Stomach smooth muscle (tissue), 2 donors: ENCODE measurements at regions not wholly inside any gene's neighbourhood (a gene's known extent, or its start where the extent isn't known, plus 50 kb on each side); places are given as distances from the start of the nearest gene placed in this dataset.

Source experiments
- H3K27ac ChIP-seq: one replicate; pipeline ENCODE4 v1.7.0; 2013; ENCODE audit warnings: mild to moderate bottlenecking, low read length, inconsistent platforms
- H3K27me3 ChIP-seq, 2 donors: one replicate each; pipeline ENCODE4 v1.7.0; 2013; ENCODE audit warnings: low read length in 2 of 2; ENCODE audit not compliant: insufficient read depth in 2 of 2, control insufficient read depth in 1 of 2
- H3K36me3 ChIP-seq, 2 donors: one replicate each; pipeline ENCODE4 v1.7.0; 2013; ENCODE audit warnings: low read length in 2 of 2; ENCODE audit not compliant: control insufficient read depth in 2 of 2, insufficient read depth in 2 of 2
- H3K4me1 ChIP-seq: one replicate; pipeline ENCODE4 v1.7.0; 2013; ENCODE audit warnings: low read length; ENCODE audit not compliant: control insufficient read depth, insufficient read depth
- H3K4me3 ChIP-seq, 2 donors: one replicate each; pipeline ENCODE4 v1.7.0; 2013; ENCODE audit warnings: low read length in 2 of 2
- H3K9ac ChIP-seq, 2 donors: one replicate each; pipeline ENCODE4 v1.7.0; 2013; ENCODE audit warnings: low read length in 2 of 2, mild to moderate bottlenecking in 1 of 2
- H3K9me3 ChIP-seq, 2 donors: one replicate each; pipeline ENCODE4 v1.7.0; 2013; ENCODE audit warnings: low read length in 2 of 2; ENCODE audit not compliant: control insufficient read depth in 2 of 2
- donor health status: healthy.
- donor health status: Pancreatic carcinoma.

- H3K27me3 ChIP-seq: no peaks in the 10 kb centered on the region
- H3K36me3 ChIP-seq: no peaks in the 10 kb centered on the region
- H3K27ac ChIP-seq: no peak overlapping the region
- H3K4me3 ChIP-seq: no peak overlapping the region
- no peak overlapping the region for H3K9ac ChIP-seq
- no peaks in the 10 kb centered on the region for H3K4me1 ChIP-seq
- H3K9me3 ChIP-seq: no peaks in the 10 kb centered on the region
Measured at GRCh38 chr4:180101348-180102083, 2141.7 kb upstream of the TENM3 start.

GRCh38 chr4:180103794-180104193, 2139.4 kb upstream of the TENM3 start:
- Histone ChIP-seq H3K9ac (no peak overlapping the region), H3K27ac (no peak overlapping the region), H3K27me3 (no peaks in the 10 kb centered on the region), H3K9me3 (no peaks in the 10 kb centered on the region), H3K4me3 (no peak overlapping the region), H3K4me1 (no peaks in the 10 kb centered on the region), H3K36me3 (no peaks in the 10 kb centered on the region)

GRCh38 chr4:180105362-180105761, 2137.8 kb upstream of the TENM3 start:
- Histone ChIP-seq H3K27ac (no peak overlapping the region), H3K4me3 (no peak overlapping the region), H3K27me3 (no peaks in the 10 kb centered on the region), H3K9ac (no peak overlapping the region), H3K9me3 (no peaks in the 10 kb centered on the region), H3K36me3 (no peaks in the 10 kb centered on the region), H3K4me1 (no peaks in the 10 kb centered on the region)

- Histone ChIP-seq H3K4me1 (no peaks in the 10 kb centered on the region), H3K9ac (no peak overlapping the region), H3K36me3 (no peaks in the 10 kb centered on the region), H3K4me3 (no peak overlapping the region), H3K27me3 (no peaks in the 10 kb centered on the region), H3K27ac (no peak overlapping the region), H3K9me3 (no peaks in the 10 kb centered on the region)
Measured at GRCh38 chr4:180106122-180106521, 2137.1 kb upstream of the TENM3 start.

DNA sequence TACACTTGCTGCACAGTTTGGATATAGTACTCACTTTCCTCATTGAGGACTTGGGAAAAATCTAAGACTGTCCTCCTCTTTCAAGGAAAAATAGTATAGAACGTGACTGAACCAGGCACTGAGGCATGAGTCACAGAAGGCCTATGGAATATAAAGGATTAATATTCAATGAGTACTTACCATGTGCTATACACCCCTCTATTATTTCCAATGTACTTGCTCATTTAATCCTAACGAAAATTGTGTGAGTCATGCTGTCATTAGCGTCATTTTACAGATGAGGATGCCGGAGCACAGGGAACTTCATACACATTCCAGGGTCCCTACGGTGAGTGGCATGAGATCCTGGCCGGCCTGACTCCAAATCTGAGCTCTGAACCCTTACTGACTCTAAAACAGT, 2136.2 kb upstream of the TENM3 start:
- H3K27ac ChIP-seq: no peak overlapping the region
- H3K9me3 ChIP-seq: no peaks in the 10 kb centered on the region
- H3K9ac ChIP-seq: no peak overlapping the region
- no peak overlapping the region for H3K4me3 ChIP-seq
- H3K36me3 ChIP-seq: no peaks in the 10 kb centered on the region
- H3K4me1 ChIP-seq: no peaks in the 10 kb centered on the region
- H3K27me3 ChIP-seq: no peaks in the 10 kb centered on the region

DNA sequence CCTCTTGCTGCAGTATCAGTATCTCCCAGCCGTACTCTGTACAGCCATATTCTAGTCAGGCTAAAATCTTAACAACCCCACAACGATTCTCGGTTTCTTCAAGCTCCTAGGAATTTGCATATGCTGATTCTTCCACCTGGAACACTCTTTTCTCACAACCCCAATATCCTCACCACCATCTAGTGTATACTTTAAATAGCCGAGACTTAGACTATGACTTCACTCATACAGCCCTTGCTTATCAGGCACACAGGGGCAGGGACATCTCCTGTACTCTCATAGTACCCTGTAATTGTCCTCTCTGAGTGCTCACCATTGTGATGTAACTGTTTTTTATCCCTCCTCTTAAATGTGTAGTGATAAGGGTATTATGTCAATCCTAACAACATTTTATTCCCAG, 2126.4 kb upstream of the TENM3 start:
- H3K36me3 ChIP-seq: no peaks in the 10 kb centered on the region
- H3K4me1 ChIP-seq: no peaks in the 10 kb centered on the region
- H3K4me3 ChIP-seq: no peak overlapping the region
- no peaks in the 10 kb centered on the region for H3K9me3 ChIP-seq
- no peak overlapping the region for H3K27ac ChIP-seq
- no peak overlapping the region for H3K9ac ChIP-seq
- no peaks in the 10 kb centered on the region for H3K27me3 ChIP-seq

DNA sequence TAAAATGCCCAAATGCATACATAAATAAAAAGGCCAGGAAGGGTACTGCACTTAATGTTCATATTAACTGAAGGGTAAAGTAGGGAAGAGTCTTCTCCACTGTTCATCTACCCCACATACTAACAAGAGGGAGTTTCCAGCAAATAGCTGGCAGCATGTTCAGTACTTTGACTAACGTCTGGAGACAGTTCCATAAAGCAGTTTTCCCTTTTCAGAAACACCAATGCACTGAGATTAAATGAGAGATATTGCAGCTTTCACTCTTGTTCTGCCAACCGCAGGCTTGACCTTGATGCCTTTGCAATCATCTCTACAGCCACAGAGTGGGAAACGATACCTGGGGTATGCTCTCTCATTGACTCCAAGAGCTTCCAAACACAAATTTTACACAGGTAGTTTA, 2123.1 kb upstream of the TENM3 start:
- Histone ChIP-seq H3K27ac (no peak overlapping the region), H3K4me1 (no peaks in the 10 kb centered on the region), H3K36me3 (no peaks in the 10 kb centered on the region), H3K4me3 (no peak overlapping the region), H3K9me3 (no peaks in the 10 kb centered on the region), H3K27me3 (no peaks in the 10 kb centered on the region), H3K9ac (no peak overlapping the region)

DNA sequence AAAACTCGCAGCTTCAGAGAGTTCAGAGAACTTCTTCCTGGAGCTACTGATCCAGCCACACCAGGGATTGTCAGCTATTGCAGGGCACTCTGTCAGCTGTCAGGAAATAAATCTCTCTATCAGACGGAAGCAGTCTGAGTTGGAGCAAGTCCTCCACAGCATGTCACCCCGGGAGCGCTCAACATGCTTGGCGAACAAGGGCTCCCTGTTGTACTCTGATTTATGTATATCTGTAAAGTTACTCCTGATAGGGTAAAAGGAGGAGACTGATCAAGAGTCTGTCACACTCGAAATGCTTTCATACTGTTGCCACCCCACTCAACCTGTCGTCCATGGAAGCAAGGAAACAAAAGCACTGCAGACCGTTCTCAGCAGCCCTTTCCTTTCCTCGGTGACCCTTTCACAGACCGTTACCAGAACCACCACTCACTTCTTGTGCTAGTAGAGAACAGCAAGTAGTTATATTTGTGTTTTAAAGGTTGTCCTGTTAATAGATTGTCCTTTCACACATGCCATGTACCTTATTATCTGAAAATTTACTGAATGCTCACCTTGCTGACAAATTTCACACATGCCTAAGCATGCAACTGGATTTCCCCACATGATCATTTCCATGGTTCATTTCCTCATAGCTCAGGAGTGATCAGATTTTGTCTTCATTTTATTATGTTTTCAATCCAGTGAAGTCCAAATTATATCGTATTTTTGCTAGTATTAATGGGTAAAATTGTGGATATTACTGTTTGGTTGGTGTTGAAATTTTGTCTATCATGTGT, 2108.9 kb upstream of the TENM3 start:
- no peak overlapping the region for H3K9ac ChIP-seq
- H3K4me3 ChIP-seq: no peak overlapping the region
- H3K27me3 ChIP-seq: no peaks in the 10 kb centered on the region

DNA sequence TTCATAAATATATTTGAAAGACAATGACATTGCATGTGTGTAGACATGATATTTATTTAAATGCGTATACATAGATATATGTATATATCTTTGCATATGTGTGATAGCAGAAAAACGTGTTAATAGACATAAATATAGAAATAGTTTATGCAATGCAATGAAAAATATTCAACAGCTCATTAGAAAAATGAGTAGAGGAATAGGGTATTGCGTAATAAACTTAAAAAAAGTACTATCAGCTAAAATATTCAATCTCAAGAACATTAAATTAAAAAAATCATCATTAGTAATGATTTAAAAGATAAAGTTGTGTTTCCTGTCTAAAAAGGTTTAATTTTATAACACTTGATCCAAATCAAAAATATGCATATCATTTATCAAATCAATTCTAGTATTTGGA, 2101.5 kb upstream of the TENM3 start:
- H3K27ac ChIP-seq: no peak overlapping the region
- H3K36me3 ChIP-seq: no peaks in the 10 kb centered on the region
- H3K27me3 ChIP-seq: no peaks in the 10 kb centered on the region
- no peaks in the 10 kb centered on the region for H3K9me3 ChIP-seq
- no peak overlapping the region for H3K4me3 ChIP-seq
- H3K9ac ChIP-seq: no peak overlapping the region
- no peaks in the 10 kb centered on the region for H3K4me1 ChIP-seq

More for the DNA sequence above, 2108.9 kb upstream of the TENM3 start:
- no peaks in the 10 kb centered on the region for H3K9me3 ChIP-seq
- H3K27ac ChIP-seq: no peak overlapping the region
- H3K36me3 ChIP-seq: no peaks in the 10 kb centered on the region
- H3K4me1 ChIP-seq: no peaks in the 10 kb centered on the region

DNA sequence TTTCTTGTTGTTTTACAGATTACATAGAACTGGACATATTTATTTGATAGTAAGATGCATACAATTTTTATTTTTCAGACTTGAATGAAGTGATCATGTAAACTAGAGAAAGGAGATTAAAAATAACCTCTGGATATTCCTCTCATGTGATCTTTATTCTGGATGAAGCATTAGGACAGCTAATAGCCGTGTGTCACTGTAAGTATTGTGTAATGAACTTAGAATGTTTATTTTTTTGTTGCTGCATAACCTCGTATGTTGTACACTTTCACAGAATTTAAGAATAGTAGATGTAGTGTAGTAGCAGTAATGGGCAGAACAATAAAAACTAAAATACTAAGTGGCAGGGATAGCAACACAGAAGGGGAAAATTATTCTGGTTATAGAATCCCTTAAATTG, 2094.5 kb upstream of the TENM3 start:
- Histone ChIP-seq H3K9me3 (no peaks in the 10 kb centered on the region), H3K4me1 (no peaks in the 10 kb centered on the region), H3K27ac (no peak overlapping the region), H3K36me3 (no peaks in the 10 kb centered on the region), H3K27me3 (no peaks in the 10 kb centered on the region), H3K4me3 (no peak overlapping the region), H3K9ac (no peak overlapping the region)

- Histone ChIP-seq H3K27me3 (no peaks in the 10 kb centered on the region), H3K9me3 (no peaks in the 10 kb centered on the region), H3K27ac (no peak overlapping the region), H3K4me3 (no peak overlapping the region), H3K36me3 (no peaks in the 10 kb centered on the region), H3K4me1 (no peaks in the 10 kb centered on the region), H3K9ac (no peak overlapping the region)
Measured at GRCh38 chr4:180150818-180151217, 2092.4 kb upstream of the TENM3 start.
